ENCODE measurements at regions not wholly inside any gene's neighbourhood (a gene's known extent, or its start where the extent isn't known, plus 50 kb on each side); places are given as distances from the start of the nearest gene placed in this dataset.

DNA sequence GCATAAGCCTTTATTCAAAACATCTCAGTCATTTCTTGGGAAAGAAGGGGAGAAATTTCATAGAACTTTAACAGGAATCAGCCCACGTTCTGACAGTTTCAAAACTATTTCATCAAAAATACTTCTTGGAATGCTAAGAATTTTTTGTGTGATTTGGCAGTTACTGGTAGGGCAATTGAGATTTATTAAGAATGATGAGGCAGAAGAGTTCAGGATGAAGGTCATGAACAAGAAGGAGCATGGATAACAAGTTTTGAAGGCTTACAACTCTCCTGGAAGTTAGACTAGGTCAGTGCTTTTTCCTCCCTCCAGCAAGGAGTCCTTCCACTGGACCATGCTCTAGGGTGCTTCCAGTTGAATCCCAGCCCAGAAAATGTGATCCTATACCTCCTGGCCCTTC lies 569.9 kb downstream of the ANKRD7 start:
- Mint-ChIP-seq H3K9me3 (ENCODE audit: insufficient read depth) (no peaks in the 10 kb centered on the region), H3K4me3 (no peak overlapping the region), H3K4me1 (no peaks in the 10 kb centered on the region), H3K27me3 (no peaks in the 10 kb centered on the region), H3K27ac (no peak overlapping the region)
- no peak for TF ChIP-seq EZH2 (IDR thresholded peaks at IDR 0.05; ENCODE audit: borderline replicate concordance, insufficient read depth, low read depth, low read length, poor library complexity, severe bottlenecking)
- TF ChIP-seq, protein P1, sequence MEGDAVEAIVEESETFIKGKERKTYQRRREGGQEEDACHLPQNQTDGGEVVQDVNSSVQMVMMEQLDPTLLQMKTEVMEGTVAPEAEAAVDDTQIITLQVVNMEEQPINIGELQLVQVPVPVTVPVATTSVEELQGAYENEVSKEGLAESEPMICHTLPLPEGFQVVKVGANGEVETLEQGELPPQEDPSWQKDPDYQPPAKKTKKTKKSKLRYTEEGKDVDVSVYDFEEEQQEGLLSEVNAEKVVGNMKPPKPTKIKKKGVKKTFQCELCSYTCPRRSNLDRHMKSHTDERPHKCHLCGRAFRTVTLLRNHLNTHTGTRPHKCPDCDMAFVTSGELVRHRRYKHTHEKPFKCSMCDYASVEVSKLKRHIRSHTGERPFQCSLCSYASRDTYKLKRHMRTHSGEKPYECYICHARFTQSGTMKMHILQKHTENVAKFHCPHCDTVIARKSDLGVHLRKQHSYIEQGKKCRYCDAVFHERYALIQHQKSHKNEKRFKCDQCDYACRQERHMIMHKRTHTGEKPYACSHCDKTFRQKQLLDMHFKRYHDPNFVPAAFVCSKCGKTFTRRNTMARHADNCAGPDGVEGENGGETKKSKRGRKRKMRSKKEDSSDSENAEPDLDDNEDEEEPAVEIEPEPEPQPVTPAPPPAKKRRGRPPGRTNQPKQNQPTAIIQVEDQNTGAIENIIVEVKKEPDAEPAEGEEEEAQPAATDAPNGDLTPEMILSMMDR (IDR thresholded peaks at IDR 0.05): no peak
- no peak overlapping the region for H3K27ac ChIP-seq (ENCODE audit: low read length in 2 of 2)
- ChIA-PET POLR2A (no interaction called here), CTCF (no interaction called here)
- WGBS (ENCODE audit: insufficient coverage): no CpG with 5 or more reads among the region's 1 CpG
- no peaks in the 10 kb centered on the region for H3K27me3 ChIP-seq (replicated peaks in 1 of 4; ENCODE audit: control extremely low read depth in 1 of 4, control insufficient read depth in 3 of 4, insufficient read depth in 4 of 4, low read length in 3 of 4)
- H2AFZ ChIP-seq (ENCODE audit: insufficient read depth, low read depth, low read length, poor library complexity, severe bottlenecking): no peak overlapping the region
- no peaks in the 10 kb centered on the region for H3K4me1 ChIP-seq (ENCODE audit: control insufficient read depth in 2 of 2, insufficient read depth in 2 of 2, low read length in 2 of 2)
- DNase-seq: no peak
- no peak overlapping the region for H3K4me3 ChIP-seq (ENCODE audit: control extremely low read depth in 1 of 5, extremely low read depth in 1 of 5, insufficient read depth in 1 of 5, low read depth in 2 of 5, low read length in 4 of 5)
- H4K20me1 ChIP-seq (ENCODE audit: control insufficient read depth, insufficient read depth, low read length, poor library complexity, severe bottlenecking): no peaks in the 10 kb centered on the region
- no peak for ATAC-seq (ENCODE audit: low read depth)
- no peaks in the 10 kb centered on the region for H3K9me3 ChIP-seq (ENCODE audit: control extremely low read depth in 1 of 3, control insufficient read depth in 2 of 3, insufficient read depth in 1 of 3, low read length in 2 of 3)
- no peak overlapping the region for H3K4me2 ChIP-seq (replicated peaks; ENCODE audit: low read depth, low read length, poor library complexity, severe bottlenecking)
- intact Hi-C loops (cut with micrococcal nuclease): no loop called here
- no peaks in the 10 kb centered on the region for H3K36me3 ChIP-seq (replicated peaks in 1 of 2; ENCODE audit: control extremely low read depth in 1 of 2, control insufficient read depth in 1 of 2, extremely low read depth in 1 of 2, insufficient read depth in 2 of 2, low read length in 1 of 2)
- H3K9ac ChIP-seq (ENCODE audit: low read length): no peak overlapping the region
- no peaks in the 10 kb centered on the region for H3K79me2 ChIP-seq (ENCODE audit: control insufficient read depth, insufficient read depth, low read length)

DNA sequence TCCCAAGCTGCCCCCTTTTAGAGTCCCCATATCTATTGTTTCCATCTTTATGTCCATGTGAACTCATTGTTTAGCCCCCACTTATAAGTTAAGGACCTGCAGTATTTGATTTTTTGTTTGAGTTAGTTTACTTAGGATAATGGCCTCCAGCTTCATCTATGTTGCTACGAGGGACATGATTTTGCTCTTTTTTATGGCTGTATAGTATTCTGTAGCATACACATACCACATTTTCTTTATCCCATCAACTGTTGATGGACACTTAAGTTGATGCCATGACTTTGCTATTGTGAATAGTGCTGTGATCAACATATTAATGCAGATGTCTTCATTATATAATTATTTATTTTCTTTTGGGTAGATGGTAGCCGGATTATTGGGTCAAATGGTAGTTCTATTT lies 576.9 kb downstream of the ANKRD7 start:
- DNase-seq (no peak), ATAC-seq (ENCODE audit: low read depth) (no peak)
- H3K27me3 Mint-ChIP-seq: no peaks in the 10 kb centered on the region
- peaks cover 3% of the 10 kb centered on the region for H3K9me3 Mint-ChIP-seq (ENCODE audit: insufficient read depth)
- Histone ChIP-seq H3K36me3 (replicated peaks in 1 of 2; ENCODE audit: control extremely low read depth in 1 of 2, control insufficient read depth in 1 of 2, extremely low read depth in 1 of 2, insufficient read depth in 2 of 2, low read length in 1 of 2) (no peaks in the 10 kb centered on the region), H3K79me2 (ENCODE audit: control insufficient read depth, insufficient read depth, low read length) (no peaks in the 10 kb centered on the region), H4K20me1 (ENCODE audit: control insufficient read depth, insufficient read depth, low read length, poor library complexity, severe bottlenecking) (no peaks in the 10 kb centered on the region), H3K4me2 (replicated peaks; ENCODE audit: low read depth, low read length, poor library complexity, severe bottlenecking) (no peak overlapping the region), H3K27ac (ENCODE audit: low read length in 2 of 2) (no peak overlapping the region), H3K9me3 (ENCODE audit: control extremely low read depth in 1 of 3, control insufficient read depth in 2 of 3, insufficient read depth in 1 of 3, low read length in 2 of 3) (peaks cover 0 to 3% (median 0%) of the 10 kb centered on the region in 3 donors), H3K4me1 (ENCODE audit: control insufficient read depth in 2 of 2, insufficient read depth in 2 of 2, low read length in 2 of 2) (no peaks in the 10 kb centered on the region), H3K27me3 (replicated peaks in 1 of 4; ENCODE audit: control extremely low read depth in 1 of 4, control insufficient read depth in 3 of 4, insufficient read depth in 4 of 4, low read length in 3 of 4) (no peaks in the 10 kb centered on the region), H3K9ac (ENCODE audit: low read length) (no peak overlapping the region), H2AFZ (ENCODE audit: insufficient read depth, low read depth, low read length, poor library complexity, severe bottlenecking) (no peak overlapping the region), H3K4me3 (ENCODE audit: control extremely low read depth in 1 of 5, extremely low read depth in 1 of 5, insufficient read depth in 1 of 5, low read depth in 2 of 5, low read length in 4 of 5) (no peak overlapping the region)
- no peak overlapping the region for H3K4me3 Mint-ChIP-seq
- ChIA-PET CTCF (no interaction called here), POLR2A (no interaction called here)
- TF ChIP-seq EZH2 (IDR thresholded peaks at IDR 0.05; ENCODE audit: borderline replicate concordance, insufficient read depth, low read depth, low read length, poor library complexity, severe bottlenecking): no peak
- TF ChIP-seq, protein P1 (IDR thresholded peaks at IDR 0.05): no peak
- H3K4me1 Mint-ChIP-seq: no peaks in the 10 kb centered on the region
- intact Hi-C loops (cut with micrococcal nuclease): no loop called here
- no peak overlapping the region for H3K27ac Mint-ChIP-seq
- WGBS (ENCODE audit: insufficient coverage): no CpG with 5 or more reads among the region's 2 CpGs
